Fibroblast of lung (primary cell): ENCODE measurements at regions not wholly inside any gene's neighbourhood (a gene's known extent, or its start where the extent isn't known, plus 50 kb on each side); places are given as distances from the start of the nearest gene placed in this dataset.

Experiments
- DNase-seq, 2 donors: peaks; one replicate each; pipeline versions ENCODE4 v3.0.0 to v3.0.0-alpha.2; 2010; ENCODE audit warnings: low read depth in 2 of 2
- H2AFZ ChIP-seq: 2 replicates; pipeline ENCODE4 v1.5.1; 2012; ENCODE audit warnings: low read length, control low read depth, inconsistent platforms
- H3K27ac ChIP-seq: 2 replicates; pipeline ENCODE4 v1.5.1; 2011; ENCODE audit warnings: low read length, control low read depth; ENCODE audit not compliant: insufficient read depth
- H3K27me3 ChIP-seq: 2 replicates; pipeline ENCODE4 v1.5.1; 2011; ENCODE audit warnings: mild to moderate bottlenecking, low read length; ENCODE audit not compliant: control insufficient read depth, insufficient read depth
- H3K36me3 ChIP-seq: 2 replicates; pipeline ENCODE4 v1.5.1; 2011; ENCODE audit warnings: low read length; ENCODE audit not compliant: control insufficient read depth, insufficient read depth
- H3K4me1 ChIP-seq: 2 replicates; pipeline ENCODE4 v1.5.1; 2011; ENCODE audit warnings: low read length; ENCODE audit not compliant: control insufficient read depth, insufficient read depth; ENCODE audit errors: extremely low read depth
- H3K4me2 ChIP-seq: 2 replicates; pipeline ENCODE4 v1.5.1; 2011; ENCODE audit warnings: low read length, control low read depth; ENCODE audit not compliant: insufficient read depth; ENCODE audit errors: extremely low read depth
- H3K4me3 ChIP-seq, 4 experiments: fragments of 200-600 bp in 1 of 4; sonication (generic) in 1 of 4; replicated peaks in 1 of 4; 2 replicates each; pipeline ENCODE4 v1.5.1; 2011 to 2016; ENCODE audit warnings: low read length in 4 of 4, low read depth in 3 of 4, mild to moderate bottlenecking in 3 of 4, control low read depth in 2 of 4, inconsistent platforms in 1 of 4, mixed read lengths in 1 of 4; ENCODE audit not compliant: insufficient read depth in 1 of 4; ENCODE audit errors: control extremely low read depth in 1 of 4
- H3K79me2 ChIP-seq: 2 replicates; pipeline ENCODE4 v1.5.1; 2012; ENCODE audit warnings: mild to moderate bottlenecking, low read length, inconsistent platforms; ENCODE audit not compliant: control insufficient read depth, insufficient read depth
- H3K9ac ChIP-seq: 2 replicates; pipeline ENCODE4 v1.5.1; 2011; ENCODE audit warnings: mild to moderate bottlenecking, low read length, control low read depth; ENCODE audit not compliant: insufficient read depth
- H3K9me3 ChIP-seq: 2 replicates; pipeline ENCODE4 v1.5.1; 2012; ENCODE audit warnings: low read depth, low read length; ENCODE audit not compliant: control insufficient read depth, insufficient read depth
- H4K20me1 ChIP-seq: 2 replicates; pipeline ENCODE4 v1.5.1; 2011; ENCODE audit warnings: low read length; ENCODE audit not compliant: control insufficient read depth, insufficient read depth; ENCODE audit errors: extremely low read depth
- EZH2 ChIP-seq: IDR thresholded peaks from 2 replicates; pipeline ENCODE4 v1.5.1; 2012; ENCODE audit warnings: low read length, control low read depth, mild to moderate bottlenecking; ENCODE audit errors: missing control alignments
- TF ChIP-seq, protein P1 (sequence below), 2 donors: IDR thresholded peaks in 1 of 2; conservative IDR thresholded peaks in 1 of 2; 1 replicate in 1 of 2; 2 replicates in 1 of 2; pipeline ENCODE4 v1.5.1; 2011 to 2012; ENCODE audit warnings: low read length in 2 of 2, control low read depth in 1 of 2, inconsistent platforms in 1 of 2, low read depth in 1 of 2, mild to moderate bottlenecking in 1 of 2

DNA sequence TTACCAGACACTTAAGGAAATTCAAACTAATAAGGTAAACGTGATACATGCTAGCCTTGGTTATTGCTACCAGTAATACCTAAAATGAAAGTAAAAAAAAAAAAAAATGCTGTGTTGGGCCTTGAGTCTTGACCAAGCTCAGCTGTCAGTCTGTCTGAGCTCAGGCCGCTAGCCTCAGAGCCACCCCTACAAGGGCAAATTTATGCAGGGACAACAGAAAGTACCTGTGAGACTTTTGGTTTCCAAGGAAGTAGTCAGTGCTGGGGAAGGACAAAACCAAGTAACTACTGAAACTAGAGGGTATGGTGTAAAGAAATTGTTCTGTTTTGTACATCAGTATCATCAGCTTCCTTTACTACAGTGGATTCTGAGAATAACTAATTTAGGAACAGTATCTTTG lies 134.3 kb upstream of the SLITRK5 start:
- Histone ChIP-seq H3K36me3 (no peaks in the 10 kb centered on the region), H2AFZ (no peak overlapping the region), H3K4me3 (no peak overlapping the region), H3K79me2 (no peaks in the 10 kb centered on the region), H3K27ac (no peak overlapping the region), H3K9me3 (no peaks in the 10 kb centered on the region), H3K9ac (no peak overlapping the region), H3K27me3 (no peaks in the 10 kb centered on the region), H3K4me2 (no peak overlapping the region), H3K4me1 (no peaks in the 10 kb centered on the region), H4K20me1 (no peaks in the 10 kb centered on the region)
- no peak for DNase-seq
- TF ChIP-seq, protein P1, sequence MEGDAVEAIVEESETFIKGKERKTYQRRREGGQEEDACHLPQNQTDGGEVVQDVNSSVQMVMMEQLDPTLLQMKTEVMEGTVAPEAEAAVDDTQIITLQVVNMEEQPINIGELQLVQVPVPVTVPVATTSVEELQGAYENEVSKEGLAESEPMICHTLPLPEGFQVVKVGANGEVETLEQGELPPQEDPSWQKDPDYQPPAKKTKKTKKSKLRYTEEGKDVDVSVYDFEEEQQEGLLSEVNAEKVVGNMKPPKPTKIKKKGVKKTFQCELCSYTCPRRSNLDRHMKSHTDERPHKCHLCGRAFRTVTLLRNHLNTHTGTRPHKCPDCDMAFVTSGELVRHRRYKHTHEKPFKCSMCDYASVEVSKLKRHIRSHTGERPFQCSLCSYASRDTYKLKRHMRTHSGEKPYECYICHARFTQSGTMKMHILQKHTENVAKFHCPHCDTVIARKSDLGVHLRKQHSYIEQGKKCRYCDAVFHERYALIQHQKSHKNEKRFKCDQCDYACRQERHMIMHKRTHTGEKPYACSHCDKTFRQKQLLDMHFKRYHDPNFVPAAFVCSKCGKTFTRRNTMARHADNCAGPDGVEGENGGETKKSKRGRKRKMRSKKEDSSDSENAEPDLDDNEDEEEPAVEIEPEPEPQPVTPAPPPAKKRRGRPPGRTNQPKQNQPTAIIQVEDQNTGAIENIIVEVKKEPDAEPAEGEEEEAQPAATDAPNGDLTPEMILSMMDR (conservative IDR thresholded peaks at IDR 0.05 in 1 of 2, IDR thresholded peaks at IDR 0.05 in 1 of 2; ENCODE audit: low read depth in 1 of 2, low read length in 2 of 2), result no peak
- TF ChIP-seq EZH2, result no peak

DNA sequence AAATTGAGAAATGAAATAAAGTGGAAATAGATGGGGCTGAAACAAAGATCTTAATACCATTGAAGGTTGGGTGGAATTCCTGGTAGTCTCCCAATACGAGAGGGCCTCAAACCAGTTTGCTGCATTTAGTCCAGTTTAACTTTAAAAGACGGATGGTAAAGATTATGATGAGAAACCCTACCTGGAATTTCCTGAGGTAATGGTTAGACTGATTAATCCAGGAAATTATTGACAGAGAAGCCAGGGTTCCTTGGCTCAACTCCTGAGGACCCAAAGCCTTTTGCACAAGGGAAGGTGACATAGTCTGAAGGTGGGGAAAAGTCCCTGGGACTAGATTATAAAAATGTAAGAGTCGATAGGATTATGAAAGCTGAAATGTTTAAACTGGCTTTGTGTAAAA lies 133.2 kb upstream of the SLITRK5 start:
- TF ChIP-seq EZH2, result no peak
- TF ChIP-seq, protein P1 (conservative IDR thresholded peaks at IDR 0.05 in 1 of 2, IDR thresholded peaks at IDR 0.05 in 1 of 2; ENCODE audit: low read depth in 1 of 2, low read length in 2 of 2), result no peak
- H3K27me3 ChIP-seq, result no peaks in the 10 kb centered on the region
- no peaks in the 10 kb centered on the region for H4K20me1 ChIP-seq
- H2AFZ ChIP-seq, result no peak overlapping the region
- no peaks in the 10 kb centered on the region for H3K9me3 ChIP-seq
- DNase-seq, result no peak
- no peaks in the 10 kb centered on the region for H3K36me3 ChIP-seq
- H3K79me2 ChIP-seq, result no peaks in the 10 kb centered on the region
- no peak overlapping the region for H3K27ac ChIP-seq
- H3K4me2 ChIP-seq, result no peak overlapping the region
- no peaks in the 10 kb centered on the region for H3K4me1 ChIP-seq
- no peak overlapping the region for H3K4me3 ChIP-seq
- no peak overlapping the region for H3K9ac ChIP-seq

DNA sequence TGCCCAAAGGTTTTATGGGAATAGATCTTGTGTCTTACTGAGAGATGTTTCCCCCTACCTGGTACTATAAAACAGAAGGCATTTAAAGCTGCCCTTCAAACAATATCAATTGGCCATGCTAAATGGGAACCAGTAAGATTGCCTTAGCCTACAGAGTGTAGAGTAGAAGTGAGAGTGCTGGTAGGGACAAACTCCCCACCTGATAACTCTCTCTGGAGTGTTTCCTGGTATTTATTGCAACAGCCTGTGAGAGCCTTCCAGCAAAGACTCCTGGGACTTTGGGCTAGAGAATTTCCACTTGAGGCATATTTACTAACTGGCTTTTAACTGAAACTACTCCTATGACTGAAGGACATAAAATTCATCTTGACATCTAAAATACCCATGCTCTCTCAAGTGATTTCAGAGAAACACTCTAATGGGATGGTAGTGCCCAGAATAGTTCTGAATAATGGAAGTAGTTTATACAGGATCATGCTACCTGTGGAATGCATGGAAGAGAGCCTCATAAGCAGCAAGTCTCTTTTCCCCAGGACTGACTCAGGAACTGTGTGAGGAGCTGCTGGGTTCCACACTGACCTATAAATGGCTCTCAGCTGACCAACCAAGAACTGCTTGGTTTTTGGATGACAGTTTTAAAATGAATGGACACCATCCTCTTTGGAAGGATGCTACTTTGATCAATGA lies 132.7 kb upstream of the SLITRK5 start:
- no peaks in the 10 kb centered on the region for H4K20me1 ChIP-seq
- no peak for DNase-seq
- no peak overlapping the region for H3K27ac ChIP-seq
- no peaks in the 10 kb centered on the region for H3K79me2 ChIP-seq
- no peak overlapping the region for H3K4me3 ChIP-seq
- H2AFZ ChIP-seq, result no peak overlapping the region
- H3K9ac ChIP-seq, result no peak overlapping the region
- no peaks in the 10 kb centered on the region for H3K9me3 ChIP-seq
- TF ChIP-seq, protein P1 (conservative IDR thresholded peaks at IDR 0.05 in 1 of 2, IDR thresholded peaks at IDR 0.05 in 1 of 2; ENCODE audit: low read depth in 1 of 2, low read length in 2 of 2), result no peak
- no peak for TF ChIP-seq EZH2
- no peaks in the 10 kb centered on the region for H3K4me1 ChIP-seq
- no peaks in the 10 kb centered on the region for H3K36me3 ChIP-seq
- H3K4me2 ChIP-seq, result no peak overlapping the region
- no peaks in the 10 kb centered on the region for H3K27me3 ChIP-seq
